GM12874 (cell line): ENCODE measurements at regions not wholly inside any gene's neighbourhood (a gene's known extent, or its start where the extent isn't known, plus 50 kb on each side); places are given as distances from the start of the nearest gene placed in this dataset.

ENCODE experiments used
- CTCF ChIP-seq: IDR thresholded peaks from 2 replicates; pipeline ENCODE4 v1.5.1; 2011; ENCODE audit warnings: low read depth, mild to moderate bottlenecking, control low read depth, low read length, moderate library complexity; ENCODE audit not compliant: insufficient read depth

DNA sequence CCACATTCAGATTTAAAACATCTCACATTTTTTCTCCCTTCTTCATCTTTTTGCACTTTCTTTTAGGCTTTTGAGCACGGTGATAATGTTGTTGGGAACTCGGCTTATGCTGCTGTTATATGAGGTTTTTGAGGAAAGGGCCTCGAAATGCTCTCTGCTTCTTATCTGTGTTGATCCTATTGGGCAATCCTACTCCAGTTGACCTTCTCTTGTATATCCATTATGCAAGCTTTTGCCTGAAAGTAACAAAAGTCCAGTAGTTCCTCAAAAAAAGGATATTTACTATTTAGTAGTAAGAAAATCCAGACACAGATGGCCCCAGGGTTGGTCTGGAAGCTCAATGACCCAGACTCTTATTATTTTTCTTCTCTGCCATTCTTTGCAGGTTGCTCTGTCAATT is 57.7 kb upstream of the SPANXB1 start:
- no peak for TF ChIP-seq CTCF

GRCh38 chrX:140948827-140949226 is 53.6 kb upstream of the SPANXB1 start:
- no peak for TF ChIP-seq CTCF

- TF ChIP-seq CTCF = no peak
Observed at GRCh38 chrX:140949233-140949632, 53.2 kb upstream of the SPANXB1 start.
